ENCODE measurements at regions not wholly inside any gene's neighbourhood (a gene's known extent, or its start where the extent isn't known, plus 50 kb on each side); places are given as distances from the start of the nearest gene placed in this dataset.

DNA sequence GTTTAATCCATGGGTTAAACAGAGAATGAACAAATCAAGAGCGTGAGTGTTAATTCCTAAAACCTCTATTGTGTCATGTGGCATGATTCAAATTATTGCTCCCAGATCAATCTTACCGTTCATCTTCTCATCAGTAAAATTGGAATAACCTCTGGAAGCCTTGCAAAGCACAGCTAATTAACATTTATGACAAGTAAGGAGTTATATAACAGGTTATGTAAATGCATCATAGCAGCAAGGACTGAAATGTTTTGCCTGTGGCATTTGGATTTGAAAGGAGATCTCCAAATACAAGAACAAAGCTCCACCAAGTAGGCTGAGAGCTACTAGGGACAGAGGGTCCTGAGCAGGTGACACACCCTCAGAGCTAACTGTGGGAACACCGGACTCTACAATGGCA lies 502.9 kb upstream of the CELF2 start:
- CTCF ChIA-PET, result no interaction called here
- H3K4me2 ChIP-seq, result no peak overlapping the region

DNA sequence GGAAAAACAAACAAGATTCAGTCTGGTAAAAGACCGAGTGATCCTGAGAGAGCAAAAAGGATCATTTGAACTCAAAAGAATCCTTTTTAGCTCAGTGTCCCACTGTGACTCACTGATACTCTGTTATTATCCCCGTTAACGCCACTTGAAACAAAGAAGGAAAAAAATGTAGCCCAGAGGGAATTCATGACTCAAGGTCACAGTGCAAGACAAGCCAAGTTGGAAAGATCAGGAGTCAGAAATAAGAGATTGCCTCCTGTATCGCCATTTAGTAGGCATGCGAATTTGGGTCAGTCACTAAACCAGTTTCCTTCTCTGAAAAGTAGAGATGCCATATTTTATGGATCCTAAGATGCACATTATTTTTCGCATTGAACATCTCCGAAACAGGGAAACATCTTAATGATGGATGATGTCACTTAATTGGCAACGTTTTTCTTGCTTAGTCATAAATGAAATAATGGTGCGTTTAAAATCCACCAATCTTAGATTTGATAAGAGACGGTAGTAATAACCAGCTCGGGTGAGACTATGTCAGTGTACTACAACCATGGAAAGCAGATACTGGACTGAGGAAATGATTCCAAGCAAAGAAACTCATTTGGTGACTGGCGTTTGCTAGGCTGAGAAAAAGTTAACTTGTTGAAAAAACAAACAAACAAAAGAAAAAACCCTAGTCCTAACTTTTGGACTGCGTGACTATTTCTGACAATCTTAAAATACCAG lies 502.0 kb upstream of the CELF2 start:
- no peak for DNase-seq
- no TSS peak for BruUV-seq (replicated peaks)

More for the DNA sequence above, 502.9 kb upstream of the CELF2 start:
- DNase-seq, result no peak
- no peak overlapping the region for H2AFZ ChIP-seq
- POLR2A ChIA-PET (ENCODE audit: unreplicated experiment), result no interaction called here
- no peaks in the 10 kb centered on the region for H4K20me1 ChIP-seq (ENCODE audit: insufficient read depth)
- H3K4me3 ChIP-seq, result no peak overlapping the region
- H3F3A ChIP-seq (ENCODE audit: insufficient read depth, low read depth), result no peaks in the 10 kb centered on the region
- intact Hi-C loops (cut with micrococcal nuclease; ENCODE audit: unreplicated experiment), result loop anchor here (5.0 kb wide), 1 partner anchor 523 kb away; no protein-coding TSS in a partner anchor
- no peaks in the 10 kb centered on the region for H3K79me2 ChIP-seq (ENCODE audit: low read depth)
- H3K4me1 ChIP-seq (replicated peaks; ENCODE audit: insufficient read depth), result no peaks in the 10 kb centered on the region
- TF ChIP-seq EZH2 (IDR thresholded peaks at IDR 0.05; ENCODE audit: low read depth), result no peak
- no peak for TF ChIP-seq CTCF (conservative IDR thresholded peaks at IDR 0.05)
- 0 out of 2 replicates have a peak, but pooled peaks cover 9% of the 10 kb centered on the region for H3K27me3 ChIP-seq (ENCODE audit: insufficient read depth, low read depth)
- H3K9me2 ChIP-seq (ENCODE audit: insufficient read depth), result no peaks in the 10 kb centered on the region
- H3K36me3 ChIP-seq (ENCODE audit: low read depth), result no peaks in the 10 kb centered on the region
- no TSS peak for BruUV-seq (replicated peaks)
- H3K27ac ChIP-seq, result no peak overlapping the region
- H3K9me3 ChIP-seq (ENCODE audit: insufficient read depth, low read depth), result no peaks in the 10 kb centered on the region

DNA sequence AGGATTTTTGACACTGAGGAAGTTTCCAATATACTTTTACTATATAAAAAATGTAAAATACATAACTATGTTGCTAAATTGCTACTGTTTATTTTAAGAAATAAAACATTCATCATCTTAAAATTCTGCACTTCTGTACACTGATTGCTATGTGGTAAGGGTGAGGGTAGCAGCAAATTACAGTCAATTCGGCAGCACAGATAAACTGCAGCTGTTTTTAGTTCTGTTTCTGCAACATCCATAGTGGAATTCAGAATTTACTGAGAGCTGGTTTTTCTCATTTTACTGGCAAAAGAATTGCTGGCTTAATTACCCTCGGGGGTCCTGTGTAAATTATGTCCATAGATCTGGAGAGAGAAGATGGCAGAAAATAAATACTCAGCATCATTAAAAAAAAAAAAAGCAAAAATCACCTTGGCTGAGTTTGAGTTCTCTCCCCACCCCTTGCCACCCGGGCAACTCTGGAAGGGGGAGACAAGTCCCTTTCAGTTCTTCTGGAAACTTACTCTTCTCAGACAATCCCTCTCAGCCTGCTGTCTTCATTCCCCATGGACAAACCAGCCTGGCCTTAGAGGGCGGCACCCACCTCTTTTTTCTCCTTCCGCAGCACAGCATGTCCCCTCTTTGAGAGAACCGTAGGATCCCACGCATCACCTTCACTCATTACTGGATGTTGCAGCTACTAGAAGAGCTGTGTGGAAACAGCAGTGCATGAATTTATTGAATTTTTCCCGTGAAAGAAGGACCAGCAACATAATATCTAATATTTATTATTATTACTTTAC lies 501.1 kb upstream of the CELF2 start:
- ChIA-PET POLR2A (ENCODE audit: unreplicated experiment) (no interaction called here), CTCF (no interaction called here)
- Histone ChIP-seq H3K4me2 (no peak overlapping the region), H3K27me3 (ENCODE audit: insufficient read depth, low read depth) (peaks cover 18% of the 10 kb centered on the region), H2AFZ (no peak overlapping the region), H3F3A (ENCODE audit: insufficient read depth, low read depth) (no peaks in the 10 kb centered on the region), H3K9me2 (ENCODE audit: insufficient read depth) (no peaks in the 10 kb centered on the region), H3K4me1 (replicated peaks; ENCODE audit: insufficient read depth) (no peaks in the 10 kb centered on the region), H3K36me3 (ENCODE audit: low read depth) (no peaks in the 10 kb centered on the region), H4K20me1 (ENCODE audit: insufficient read depth) (no peaks in the 10 kb centered on the region), H3K4me3 (no peak overlapping the region), H3K9me3 (ENCODE audit: insufficient read depth, low read depth) (no peaks in the 10 kb centered on the region), H3K79me2 (ENCODE audit: low read depth) (no peaks in the 10 kb centered on the region), H3K27ac (no peak overlapping the region)
- BruUV-seq (replicated peaks), result no TSS peak
- no peak for DNase-seq
- intact Hi-C loops (cut with micrococcal nuclease; ENCODE audit: unreplicated experiment), result loop anchor here (5.0 kb wide), 1 partner anchor 521 kb away; no protein-coding TSS in a partner anchor
- no peak for TF ChIP-seq EZH2 (IDR thresholded peaks at IDR 0.05; ENCODE audit: low read depth)
- no peak for TF ChIP-seq CTCF (conservative IDR thresholded peaks at IDR 0.05)

More for the DNA sequence above, 502.0 kb upstream of the CELF2 start:
- no peak for TF ChIP-seq CTCF (conservative IDR thresholded peaks at IDR 0.05)
- TF ChIP-seq EZH2 (IDR thresholded peaks at IDR 0.05; ENCODE audit: low read depth), result no peak
- no peak overlapping the region for H3K27ac ChIP-seq
- H3K9me2 ChIP-seq (ENCODE audit: insufficient read depth), result no peaks in the 10 kb centered on the region
- CTCF ChIA-PET, result no interaction called here
- H3F3A ChIP-seq (ENCODE audit: insufficient read depth, low read depth), result no peaks in the 10 kb centered on the region
- no peak overlapping the region for H3K4me3 ChIP-seq
- peaks cover 15% of the 10 kb centered on the region for H3K27me3 ChIP-seq (ENCODE audit: insufficient read depth, low read depth)
- no peaks in the 10 kb centered on the region for H4K20me1 ChIP-seq (ENCODE audit: insufficient read depth)
- H3K9me3 ChIP-seq (ENCODE audit: insufficient read depth, low read depth), result no peaks in the 10 kb centered on the region
- H3K4me1 ChIP-seq (replicated peaks; ENCODE audit: insufficient read depth), result no peaks in the 10 kb centered on the region
- H3K79me2 ChIP-seq (ENCODE audit: low read depth), result no peaks in the 10 kb centered on the region
- POLR2A ChIA-PET (ENCODE audit: unreplicated experiment), result no interaction called here
- intact Hi-C loops (cut with micrococcal nuclease; ENCODE audit: unreplicated experiment), result loop anchor here (5.0 kb wide), 1 partner anchor 522 kb away; no protein-coding TSS in a partner anchor
- H3K36me3 ChIP-seq (ENCODE audit: low read depth), result no peaks in the 10 kb centered on the region
- no peak overlapping the region for H3K4me2 ChIP-seq
- no peak overlapping the region for H2AFZ ChIP-seq
